ENCODE measurements at regions not wholly inside any gene's neighbourhood (a gene's known extent, or its start where the extent isn't known, plus 50 kb on each side); places are given as distances from the start of the nearest gene placed in this dataset.

GRCh38 chr14:51512316-51512715 lies 139.4 kb upstream of the FRMD6 start:
- no peak for DNase-seq (ENCODE audit: low read depth, low spot score)

GRCh38 chr14:51513281-51513680 lies 138.4 kb upstream of the FRMD6 start:
- no peak for DNase-seq (ENCODE audit: low read depth, low spot score)

GRCh38 chr14:51513933-51514332 lies 137.8 kb upstream of the FRMD6 start:
- no peak for DNase-seq (ENCODE audit: low read depth, low spot score)

GRCh38 chr14:51515611-51516010 lies 136.1 kb upstream of the FRMD6 start:
- no peak for DNase-seq (ENCODE audit: low read depth, low spot score)

GRCh38 chr14:51516706-51517395 lies 134.9 kb upstream of the FRMD6 start:
- no peak for DNase-seq (ENCODE audit: low read depth, low spot score)

GRCh38 chr14:51518280-51518679 lies 133.4 kb upstream of the FRMD6 start:
- DNase-seq (ENCODE audit: low read depth, low spot score), result no peak

- no peak for DNase-seq (ENCODE audit: low read depth, low spot score)
Observed at GRCh38 chr14:51518711-51519110, 133.0 kb upstream of the FRMD6 start.

GRCh38 chr14:51520087-51520486 lies 131.6 kb upstream of the FRMD6 start:
- no peak for DNase-seq (ENCODE audit: low read depth, low spot score)

- DNase-seq (ENCODE audit: low read depth, low spot score), result no peak
Observed at GRCh38 chr14:51521764-51522163, 129.9 kb upstream of the FRMD6 start.

GRCh38 chr14:51523243-51523642 lies 128.5 kb upstream of the FRMD6 start:
- DNase-seq (ENCODE audit: low read depth, low spot score), result no peak

- DNase-seq (ENCODE audit: low read depth, low spot score), result no peak
Observed at GRCh38 chr14:51525739-51526138, 126.0 kb upstream of the FRMD6 start.

GRCh38 chr14:51527073-51527472 lies 124.6 kb upstream of the FRMD6 start:
- DNase-seq (ENCODE audit: low read depth, low spot score), result no peak

GRCh38 chr14:51529736-51530135 lies 122.0 kb upstream of the FRMD6 start:
- no peak for DNase-seq (ENCODE audit: low read depth, low spot score)

GRCh38 chr14:51533160-51533559 lies 118.5 kb upstream of the FRMD6 start:
- no peak for DNase-seq (ENCODE audit: low read depth, low spot score)

GRCh38 chr14:51533872-51534553 lies 117.7 kb upstream of the FRMD6 start:
- no peak for DNase-seq (ENCODE audit: low read depth, low spot score)

GRCh38 chr14:51534610-51535011 lies 117.1 kb upstream of the FRMD6 start:
- peak; percentile 77 for DNase-seq (ENCODE audit: low read depth, low spot score)

GRCh38 chr14:51535443-51536044 lies 116.2 kb upstream of the FRMD6 start:
- DNase-seq (ENCODE audit: low read depth, low spot score), result no peak

GRCh38 chr14:51538973-51539372 lies 112.7 kb upstream of the FRMD6 start:
- no peak for DNase-seq (ENCODE audit: low read depth, low spot score)

GRCh38 chr14:51539571-51540037 lies 112.1 kb upstream of the FRMD6 start:
- DNase-seq (ENCODE audit: low read depth, low spot score), result peak; percentile 80

GRCh38 chr14:51540364-51540763 lies 111.3 kb upstream of the FRMD6 start:
- DNase-seq (ENCODE audit: low read depth, low spot score), result no peak

GRCh38 chr14:51544471-51544870 lies 107.2 kb upstream of the FRMD6 start:
- no peak for DNase-seq (ENCODE audit: low read depth, low spot score)

GRCh38 chr14:51544901-51545300 lies 106.8 kb upstream of the FRMD6 start:
- no peak for DNase-seq (ENCODE audit: low read depth, low spot score)

GRCh38 chr14:51545396-51545795 lies 106.3 kb upstream of the FRMD6 start:
- DNase-seq (ENCODE audit: low read depth, low spot score), result no peak
